Heart left ventricle (tissue), 13 donors: ENCODE measurements at regions not wholly inside any gene's neighbourhood (a gene's known extent, or its start where the extent isn't known, plus 50 kb on each side); places are given as distances from the start of the nearest gene placed in this dataset.
"Not testable (repeated sequence)": the region's sequence is repeated elsewhere in the genome, so short reads cannot be mapped to it uniquely, and the experiment has no call there.

Experiments used
- CTCF ChIP-seq, 12 donors: fragments of 200-600 bp; sonication (generic) in 4 of 12; IDR thresholded peaks; one replicate each; pipeline versions ENCODE4 v1.5.0 to v1.8.0; 2018 to 2022; ENCODE audit warnings: antibody characterized with exemption in 12 of 12, mild to moderate bottlenecking in 5 of 12
- POLR2A ChIP-seq, 2 donors: fragments of 450-650 bp; IDR thresholded peaks; one replicate each; pipeline ENCODE4 v1.6.1; 2017; ENCODE audit warnings: antibody characterized with exemption in 2 of 2, mild to moderate bottlenecking in 2 of 2, moderate library complexity in 2 of 2
- donor health status: ischemic (EF 13 %, LVEDD 7.1; RV severe dilation, severe dysfunction).
- donor health status: DM: no; HTN: yes; CAD: no.
- donor health status: DM: no; HTN: no; CAD: no.
- donor health status: ischemic (EF 25% LVEDD 6.9; RV normal size, moderate dysfunction).
- donor health status: ischemic (EF 25% LVEDD 5.7; RV mildly dilated, moderate dysfunction).
- donor health status: ischemic (EF 35%, LVEDD 5.7; RV mildly dilated, moderate dysfunction).
- donor health status: nonischemic (EF 11% LVEDD 7.7; RV severe dilation, severe dysfunction).
- donor health status: DM: yes; HTN: yes; CAD: no.
- donor health status: PGD.
- donor health status: ischemic (EF 29% LVEDD 5.4; RV normal size, mild dysfunction).
- donor health status: nonischemic (EF 23%, LVEDD 6.1; RV moderate dilation, normal function).

GRCh38 chr2:95699201-95700184, 107.7 kb downstream of the TRIM43 start:
- TF ChIP-seq CTCF, POLR2A (IDR thresholded peaks at IDR 0.05): not testable (repeated sequence)
